Uterus (tissue), 2 donors: ENCODE measurements at regions not wholly inside any gene's neighbourhood (a gene's known extent, or its start where the extent isn't known, plus 50 kb on each side); places are given as distances from the start of the nearest gene placed in this dataset.

Experiments
- CTCF ChIP-seq, 4 experiments: fragments of 200-600 bp in 2 of 4; fragments of 450-650 bp in 2 of 4; sonication (generic) in 2 of 4; IDR thresholded peaks; one replicate each; pipeline ENCODE4 v1.5.1; 2016 to 2019; ENCODE audit warnings: antibody characterized with exemption in 4 of 4, mild to moderate bottlenecking in 2 of 4, moderate library complexity in 1 of 4
- POLR2A ChIP-seq, 2 donors: fragments of 450-650 bp; IDR thresholded peaks; one replicate each; pipeline ENCODE4 v1.6.1; 2016; ENCODE audit warnings: antibody characterized with exemption in 2 of 2, mild to moderate bottlenecking in 1 of 2, moderate library complexity in 1 of 2

- TF ChIP-seq CTCF (IDR thresholded peaks at IDR 0.05) (no peak), POLR2A (IDR thresholded peaks at IDR 0.05) (no peak)
These were observed 128.7 kb upstream of the TLL1 start for GRCh38 chr4:165744370-165744769.
